ENCODE measurements at regions not wholly inside any gene's neighbourhood (a gene's known extent, or its start where the extent isn't known, plus 50 kb on each side); places are given as distances from the start of the nearest gene placed in this dataset.

DNA sequence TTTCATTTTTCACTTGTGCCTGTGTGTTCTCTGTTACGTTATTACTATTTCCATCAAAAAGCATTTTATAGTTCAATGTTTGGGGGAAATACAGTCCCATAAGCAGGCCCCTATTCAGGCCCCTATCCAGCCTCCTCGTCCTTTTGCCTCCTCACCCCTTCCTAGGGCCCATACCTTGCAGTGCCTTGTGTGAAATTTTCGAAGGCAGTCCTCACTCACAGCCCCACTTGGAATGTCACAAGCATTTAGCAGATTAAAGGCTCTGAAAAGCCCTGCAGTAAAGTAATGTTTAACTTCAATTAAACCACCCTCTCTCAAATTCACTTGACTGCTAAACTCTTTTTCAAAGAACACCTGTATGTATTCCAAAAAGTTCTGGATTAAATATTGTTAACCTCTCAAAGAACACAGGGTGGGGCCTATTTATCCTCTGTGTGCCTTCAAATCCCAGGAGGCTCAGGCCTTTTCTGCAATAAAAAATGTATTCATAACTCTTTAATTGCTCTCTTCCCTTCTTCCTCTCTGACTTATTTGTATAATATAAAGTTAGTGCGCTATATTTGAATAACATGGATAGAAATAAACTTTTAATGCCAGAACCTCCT lies 202.5 kb downstream of the FOXA2 start:
- intact Hi-C loops (cut with micrococcal nuclease) = no loop called here
- H3K4me3 Mint-ChIP-seq = no peak overlapping the region

DNA sequence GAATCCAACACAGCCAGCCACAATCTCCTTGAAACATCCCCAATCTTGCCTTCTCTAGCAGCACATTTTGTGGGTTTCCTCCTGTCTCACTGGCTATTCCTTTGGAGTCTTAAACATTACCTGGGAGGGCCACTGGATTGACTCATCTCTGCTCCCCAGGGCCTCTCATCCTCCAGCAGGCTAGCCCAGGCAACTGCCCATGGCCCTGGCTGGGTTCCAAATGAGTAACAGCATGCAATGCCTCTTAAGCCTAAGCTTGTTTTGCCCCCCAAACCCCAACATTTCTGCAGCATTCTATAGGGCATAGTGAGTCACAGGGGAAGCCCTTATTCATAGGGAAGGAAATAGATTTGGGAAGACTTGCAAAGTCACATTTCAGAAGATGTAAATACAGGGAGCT lies 204.9 kb downstream of the FOXA2 start:
- Mint-ChIP-seq H3K4me1 (peaks cover 17% of the 10 kb centered on the region), H3K9me3 (no peaks in the 10 kb centered on the region), H3K36me3 (no peaks in the 10 kb centered on the region), H3K27me3 (ENCODE audit: low read depth in 3 of 3) (peaks cover 0 to 4% (median 0%) of the 10 kb centered on the region in 3 donors), H3K27ac (no peak overlapping the region), H3K4me3 (no peak overlapping the region)
- peak in 1 of 3 donors; percentile 30 for DNase-seq
- H3K27ac ChIP-seq (ENCODE audit: low read depth in 1 of 2, low read length in 2 of 2) = no peak overlapping the region
- H4K20me1 ChIP-seq (ENCODE audit: insufficient read depth, low read length) = no peaks in the 10 kb centered on the region
- H3K4me1 ChIP-seq (ENCODE audit: control insufficient read depth in 1 of 2, insufficient read depth in 2 of 2, low read length in 2 of 2) = peaks cover 6 to 17% of the 10 kb centered on the region in 2 donors
- no peak overlapping the region for H3K9ac ChIP-seq (ENCODE audit: insufficient read depth, low read length, poor library complexity, severe bottlenecking)
- no peaks in the 10 kb centered on the region for H3K9me3 ChIP-seq (replicated peaks in 1 of 2; ENCODE audit: control insufficient read depth in 1 of 2, insufficient read depth in 1 of 2, low read length in 2 of 2)
- H3K79me2 ChIP-seq (ENCODE audit: insufficient read depth, low read length) = no peaks in the 10 kb centered on the region
- no peaks in the 10 kb centered on the region for H3K27me3 ChIP-seq (ENCODE audit: control insufficient read depth in 2 of 2, insufficient read depth in 2 of 2, low read length in 2 of 2)
- TF ChIP-seq, protein P1, sequence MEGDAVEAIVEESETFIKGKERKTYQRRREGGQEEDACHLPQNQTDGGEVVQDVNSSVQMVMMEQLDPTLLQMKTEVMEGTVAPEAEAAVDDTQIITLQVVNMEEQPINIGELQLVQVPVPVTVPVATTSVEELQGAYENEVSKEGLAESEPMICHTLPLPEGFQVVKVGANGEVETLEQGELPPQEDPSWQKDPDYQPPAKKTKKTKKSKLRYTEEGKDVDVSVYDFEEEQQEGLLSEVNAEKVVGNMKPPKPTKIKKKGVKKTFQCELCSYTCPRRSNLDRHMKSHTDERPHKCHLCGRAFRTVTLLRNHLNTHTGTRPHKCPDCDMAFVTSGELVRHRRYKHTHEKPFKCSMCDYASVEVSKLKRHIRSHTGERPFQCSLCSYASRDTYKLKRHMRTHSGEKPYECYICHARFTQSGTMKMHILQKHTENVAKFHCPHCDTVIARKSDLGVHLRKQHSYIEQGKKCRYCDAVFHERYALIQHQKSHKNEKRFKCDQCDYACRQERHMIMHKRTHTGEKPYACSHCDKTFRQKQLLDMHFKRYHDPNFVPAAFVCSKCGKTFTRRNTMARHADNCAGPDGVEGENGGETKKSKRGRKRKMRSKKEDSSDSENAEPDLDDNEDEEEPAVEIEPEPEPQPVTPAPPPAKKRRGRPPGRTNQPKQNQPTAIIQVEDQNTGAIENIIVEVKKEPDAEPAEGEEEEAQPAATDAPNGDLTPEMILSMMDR (IDR thresholded peaks at IDR 0.05) = no peak
- no peaks in the 10 kb centered on the region for H3K36me3 ChIP-seq (replicated peaks in 1 of 2; ENCODE audit: control insufficient read depth in 1 of 2, insufficient read depth in 2 of 2, low read length in 2 of 2)
- no peak overlapping the region for H3K4me3 ChIP-seq (replicated peaks in 1 of 3; ENCODE audit: low read depth in 2 of 3, low read length in 3 of 3)
- H2AFZ ChIP-seq (ENCODE audit: insufficient read depth, low read depth, low read length, poor library complexity, severe bottlenecking) = no peak overlapping the region
- H3K4me2 ChIP-seq (replicated peaks; ENCODE audit: extremely low read depth, low read length, poor library complexity, severe bottlenecking) = no peak overlapping the region
- intact Hi-C loops (cut with micrococcal nuclease) = no loop called here

More for the DNA sequence above, 202.5 kb downstream of the FOXA2 start:
- H3K79me2 ChIP-seq (ENCODE audit: insufficient read depth, low read length) = no peaks in the 10 kb centered on the region
- DNase-seq = no peak
- no peak overlapping the region for H3K27ac ChIP-seq (ENCODE audit: low read depth in 1 of 2, low read length in 2 of 2)
- peaks cover 8% of the 10 kb centered on the region for H3K4me1 Mint-ChIP-seq
- no peak overlapping the region for H3K4me3 ChIP-seq (replicated peaks in 1 of 3; ENCODE audit: low read depth in 2 of 3, low read length in 3 of 3)
- H3K27ac Mint-ChIP-seq = no peak overlapping the region
- no peaks in the 10 kb centered on the region for H3K36me3 ChIP-seq (replicated peaks in 1 of 2; ENCODE audit: control insufficient read depth in 1 of 2, insufficient read depth in 2 of 2, low read length in 2 of 2)
- H3K9ac ChIP-seq (ENCODE audit: insufficient read depth, low read length, poor library complexity, severe bottlenecking) = no peak overlapping the region
- H3K9me3 Mint-ChIP-seq = peaks cover 0 to 2% (median 0%) of the 10 kb centered on the region in 7 donors
- H3K36me3 Mint-ChIP-seq = no peaks in the 10 kb centered on the region
- H3K27me3 ChIP-seq (ENCODE audit: control insufficient read depth in 2 of 2, insufficient read depth in 2 of 2, low read length in 2 of 2) = no peaks in the 10 kb centered on the region
- H3K27me3 Mint-ChIP-seq (ENCODE audit: low read depth in 3 of 3) = peaks cover 0 to 4% (median 1%) of the 10 kb centered on the region in 3 donors
- peaks cover 3 to 6% of the 10 kb centered on the region in 2 donors for H3K4me1 ChIP-seq (ENCODE audit: control insufficient read depth in 1 of 2, insufficient read depth in 2 of 2, low read length in 2 of 2)
- no peaks in the 10 kb centered on the region for H4K20me1 ChIP-seq (ENCODE audit: insufficient read depth, low read length)
- TF ChIP-seq, protein P1 (IDR thresholded peaks at IDR 0.05) = no peak
- no peak overlapping the region for H2AFZ ChIP-seq (ENCODE audit: insufficient read depth, low read depth, low read length, poor library complexity, severe bottlenecking)
- no peaks in the 10 kb centered on the region for H3K9me3 ChIP-seq (replicated peaks in 1 of 2; ENCODE audit: control insufficient read depth in 1 of 2, insufficient read depth in 1 of 2, low read length in 2 of 2)
- no CpG with 5 or more reads among the region's 4 CpGs for WGBS (ENCODE audit: insufficient coverage)
- H3K4me2 ChIP-seq (replicated peaks; ENCODE audit: extremely low read depth, low read length, poor library complexity, severe bottlenecking) = no peak overlapping the region

Measured in CD14-positive monocyte (primary cell).